Liver (tissue), 8 donors: ENCODE measurements at regions not wholly inside any gene's neighbourhood (a gene's known extent, or its start where the extent isn't known, plus 50 kb on each side); places are given as distances from the start of the nearest gene placed in this dataset.

Source experiments
- DNase-seq: peaks from one replicate; pipeline ENCODE4 v3.0.0-alpha.2; 2017; ENCODE audit warnings: low spot score
- H3K27ac ChIP-seq, 2 donors: one replicate each; pipeline ENCODE4 v1.7.0; 2013; ENCODE audit warnings: inconsistent platforms in 2 of 2, low read length in 2 of 2, control low read depth in 1 of 2, low read depth in 1 of 2, mild to moderate bottlenecking in 1 of 2
- H3K27me3 ChIP-seq, 4 donors: one replicate each; pipeline versions ENCODE4 v1.6.1 to v1.7.0; 2013; ENCODE audit warnings: low read length in 3 of 4, inconsistent platforms in 1 of 4, mild to moderate bottlenecking in 1 of 4, moderate library complexity in 1 of 4; ENCODE audit not compliant: control insufficient read depth in 4 of 4, insufficient read depth in 4 of 4
- H3K36me3 ChIP-seq, 4 donors: one replicate each; pipeline versions ENCODE4 v1.6.1 to v1.7.0; 2013; ENCODE audit warnings: low read length in 3 of 4, mild to moderate bottlenecking in 3 of 4, low read depth in 1 of 4, moderate library complexity in 1 of 4; ENCODE audit not compliant: control insufficient read depth in 4 of 4, insufficient read depth in 3 of 4
- H3K4me1 ChIP-seq, 4 donors: one replicate each; pipeline versions ENCODE4 v1.6.1 to v1.7.0; 2013; ENCODE audit warnings: low read length in 3 of 4, mild to moderate bottlenecking in 3 of 4, moderate library complexity in 1 of 4; ENCODE audit not compliant: control insufficient read depth in 4 of 4, insufficient read depth in 4 of 4
- H3K4me3 ChIP-seq, 3 donors: one replicate each; pipeline versions ENCODE4 v1.6.1 to v1.7.0; 2013; ENCODE audit warnings: low read length in 3 of 3, control low read depth in 1 of 3, low read depth in 1 of 3, mild to moderate bottlenecking in 1 of 3
- H3K9ac ChIP-seq, 2 donors: one replicate each; pipeline ENCODE4 v1.7.0; 2013; ENCODE audit warnings: low read length in 2 of 2, mild to moderate bottlenecking in 2 of 2, moderate library complexity in 2 of 2, control low read depth in 1 of 2, low read depth in 1 of 2
- H3K9me3 ChIP-seq, 4 donors: one replicate each; pipeline versions ENCODE4 v1.6.1 to v1.7.0; 2013; ENCODE audit warnings: low read length in 3 of 4; ENCODE audit not compliant: control insufficient read depth in 4 of 4
- ATF3 ChIP-seq: IDR thresholded peaks from 2 replicates; pipeline ENCODE4 v1.6.1; 2016; ENCODE audit warnings: antibody characterized with exemption
- CTCF ChIP-seq: fragments of 150-350 bp; IDR thresholded peaks from 2 replicates; pipeline ENCODE4 v1.5.1; 2017; ENCODE audit warnings: improper control_type of control experiment, low read depth, low read length; ENCODE audit not compliant: missing input control
- EGR1 ChIP-seq, 2 donors: IDR thresholded peaks; 2 replicates each; pipeline ENCODE4 v1.6.1; 2016 to 2018; ENCODE audit warnings: antibody characterized with exemption in 2 of 2, low read depth in 2 of 2
- FOXA1 ChIP-seq: IDR thresholded peaks from 2 replicates; pipeline ENCODE4 v1.6.1; 2016; ENCODE audit warnings: antibody characterized with exemption
- FOXA2 ChIP-seq: IDR thresholded peaks from 2 replicates; pipeline ENCODE4 v1.6.1; 2016; ENCODE audit warnings: antibody characterized with exemption
- GABPA ChIP-seq, 2 donors: IDR thresholded peaks in 1 of 2; conservative IDR thresholded peaks in 1 of 2; 2 replicates each; pipeline ENCODE4 v1.6.1; 2016; ENCODE audit warnings: antibody characterized with exemption in 2 of 2, mild to moderate bottlenecking in 1 of 2, moderate library complexity in 1 of 2
- HNF4A ChIP-seq, 2 donors: conservative IDR thresholded peaks; 2 replicates each; pipeline ENCODE4 v1.6.1; 2016; ENCODE audit warnings: antibody characterized with exemption in 2 of 2, mild to moderate bottlenecking in 2 of 2
- HNF4G ChIP-seq: IDR thresholded peaks from 2 replicates; pipeline ENCODE4 v1.6.1; 2016; ENCODE audit warnings: antibody characterized with exemption
- JUND ChIP-seq, 2 donors: IDR thresholded peaks; 2 replicates each; pipeline ENCODE4 v1.6.1; 2016; ENCODE audit warnings: antibody characterized with exemption in 2 of 2
- MAX ChIP-seq: IDR thresholded peaks from 2 replicates; pipeline ENCODE4 v1.6.1; 2016; ENCODE audit warnings: antibody characterized with exemption
- NR2F2 ChIP-seq: IDR thresholded peaks from 2 replicates; pipeline ENCODE4 v1.6.1; 2016; ENCODE audit warnings: antibody characterized with exemption
- RAD21 ChIP-seq, 2 donors: IDR thresholded peaks; 2 replicates each; pipeline ENCODE4 v1.6.1; 2016; ENCODE audit warnings: antibody characterized with exemption in 2 of 2, mild to moderate bottlenecking in 2 of 2
- REST ChIP-seq: IDR thresholded peaks from 2 replicates; pipeline ENCODE4 v1.6.1; 2016; ENCODE audit warnings: antibody characterized with exemption, mild to moderate bottlenecking
- RXRA ChIP-seq, 2 donors: IDR thresholded peaks; 2 replicates each; pipeline ENCODE4 v1.6.1; 2017 to 2018; ENCODE audit warnings: antibody characterized with exemption in 2 of 2, mild to moderate bottlenecking in 1 of 2
- SP1 ChIP-seq: IDR thresholded peaks from 2 replicates; pipeline ENCODE4 v1.6.1; 2018; ENCODE audit warnings: antibody characterized with exemption, mild to moderate bottlenecking
- TAF1 ChIP-seq: conservative IDR thresholded peaks from 2 replicates; pipeline ENCODE4 v1.6.1; 2016; ENCODE audit warnings: antibody characterized with exemption, mild to moderate bottlenecking
- YY1 ChIP-seq: IDR thresholded peaks from 2 replicates; pipeline ENCODE4 v1.6.1; 2016; ENCODE audit warnings: antibody characterized with exemption, mild to moderate bottlenecking
- ZBTB33 ChIP-seq: IDR thresholded peaks from 2 replicates; pipeline ENCODE4 v1.6.1; 2016; ENCODE audit warnings: antibody characterized with exemption
- WGBS: extraction: QIAGEN DNeasy Blood & Tissue Kit; methylation state at CpG from one replicate; pipeline ENCODE4 v1.1.7; 2013; 5-methylcytosine and 5-hydroxymethylcytosine counted together
- donor health status: healthy.
- donor health status: healthy.
- donor health status: healthy.
- donor health status: healthy.
- donor health status: healthy.

GRCh38 chr18:10271481-10271880 lies 183.0 kb upstream of the APCDD1 start (continued):
- no peak for TF ChIP-seq REST
- no peak for TF ChIP-seq EGR1 (IDR thresholded peaks at IDR 0.05; ENCODE audit: low read depth in 2 of 2)
- TF ChIP-seq RXRA (IDR thresholded peaks at IDR 0.05) = no peak
- no peak for TF ChIP-seq FOXA2
- no peak for TF ChIP-seq SP1
- no peak for TF ChIP-seq CTCF

- no peak for TF ChIP-seq NR2F2
- TF ChIP-seq EGR1 (IDR thresholded peaks at IDR 0.05; ENCODE audit: low read depth in 2 of 2) = no peak
- no peak for TF ChIP-seq YY1
- TF ChIP-seq TAF1 = no peak
- TF ChIP-seq MAX = no peak
- no peak for DNase-seq
- 78% methylated on average over 5 of the region's 5 CpGs for WGBS
Observed at GRCh38 chr18:10274301-10274700, 180.1 kb upstream of the APCDD1 start.

GRCh38 chr18:10275486-10275885 lies 178.9 kb upstream of the APCDD1 start:
- no peak for DNase-seq
- no peak overlapping the region for H3K4me3 ChIP-seq
- 87% methylated on average over 3 of the region's 3 CpGs for WGBS
- no peaks in the 10 kb centered on the region for H3K9me3 ChIP-seq
- TF ChIP-seq ATF3 (no peak), YY1 (no peak), JUND (IDR thresholded peaks at IDR 0.05) (no peak), RAD21 (IDR thresholded peaks at IDR 0.05) (no peak), SP1 (no peak), TAF1 (no peak), MAX (no peak), HNF4G (no peak), ZBTB33 (no peak), HNF4A (conservative IDR thresholded peaks at IDR 0.05) (no peak), FOXA1 (no peak), GABPA (IDR thresholded peaks at IDR 0.05 in 1 of 2, conservative IDR thresholded peaks at IDR 0.05 in 1 of 2) (no peak), CTCF (no peak), FOXA2 (no peak)
- H3K36me3 ChIP-seq = no peaks in the 10 kb centered on the region
- H3K27ac ChIP-seq = no peak overlapping the region
- no peaks in the 10 kb centered on the region for H3K4me1 ChIP-seq
- H3K27me3 ChIP-seq = no peaks in the 10 kb centered on the region
- no peak overlapping the region for H3K9ac ChIP-seq

More at GRCh38 chr18:10274301-10274700, 180.1 kb upstream of the APCDD1 start:
- Histone ChIP-seq H3K9ac (no peak overlapping the region), H3K4me3 (no peak overlapping the region), H3K27me3 (no peaks in the 10 kb centered on the region), H3K27ac (no peak overlapping the region), H3K4me1 (no peaks in the 10 kb centered on the region), H3K9me3 (no peaks in the 10 kb centered on the region), H3K36me3 (no peaks in the 10 kb centered on the region)
